Activated effector memory CD4-positive, alpha-beta T cell treated with Interleukin-2 at 50 U/mL for 16 hours (primary cell): ENCODE measurements at regions not wholly inside any gene's neighbourhood (a gene's known extent, or its start where the extent isn't known, plus 50 kb on each side); places are given as distances from the start of the nearest gene placed in this dataset.
"Not testable (repeated sequence)": the region's sequence is repeated elsewhere in the genome, so short reads cannot be mapped to it uniquely, and the experiment has no call there.

Experiments used
- DNase-seq: peaks from one replicate; pipeline ENCODE4 v3.0.0-alpha.2; 2020

GRCh38 chr14:82636426-82636825, 1102.8 kb upstream of the SEL1L start:
- no peak for DNase-seq

DNA sequence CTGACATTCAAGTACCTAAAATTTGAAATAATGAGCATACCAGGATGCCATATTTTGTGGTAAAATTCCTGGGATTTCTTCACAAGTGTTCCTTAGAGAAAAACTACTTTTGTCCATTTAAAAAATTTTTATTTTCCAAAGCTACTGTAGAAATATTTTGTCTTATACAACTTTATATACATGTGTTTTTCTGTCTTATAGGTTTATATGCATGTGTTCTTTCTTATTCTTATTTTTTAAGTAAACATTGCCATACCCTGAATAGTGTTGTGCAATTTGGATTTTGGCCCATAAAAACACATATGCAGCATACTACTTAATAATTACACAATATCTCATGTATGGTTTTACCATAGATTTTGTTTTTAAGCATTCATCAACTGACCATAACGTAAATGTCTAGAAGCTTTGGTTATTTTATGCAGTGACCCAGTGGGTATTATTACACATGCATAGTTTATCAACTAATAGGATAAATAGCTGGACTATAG, 1107.4 kb upstream of the SEL1L start:
- no peak for DNase-seq

- DNase-seq: no peak
Measured at GRCh38 chr14:82642425-82642824, 1108.8 kb upstream of the SEL1L start.

- no peak for DNase-seq
Measured at GRCh38 chr14:82647088-82647810, 1113.6 kb upstream of the SEL1L start.

GRCh38 chr14:82655770-82656169, 1122.1 kb upstream of the SEL1L start:
- DNase-seq: no peak

DNA sequence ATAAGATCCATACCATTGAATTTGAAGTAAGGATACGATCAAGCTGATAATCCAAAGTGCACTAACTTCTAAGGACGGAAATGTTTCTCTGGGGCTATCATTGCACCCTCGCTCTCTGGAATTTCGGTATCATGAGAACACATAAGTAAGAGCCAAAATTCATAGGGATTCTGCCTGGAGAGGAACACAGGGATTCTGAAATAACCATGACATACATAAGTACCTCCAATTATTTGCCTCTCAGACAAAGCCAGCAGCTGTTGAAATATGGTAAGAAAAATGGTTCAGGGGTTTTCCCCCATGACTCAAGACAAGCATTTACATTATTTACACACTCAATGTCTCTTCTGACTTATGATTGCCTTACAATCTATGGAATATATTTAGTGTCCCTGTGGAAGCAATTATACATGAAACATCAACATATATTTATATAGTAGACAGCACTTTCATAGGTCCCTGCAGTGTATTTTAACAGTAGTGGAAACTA, 1123.6 kb upstream of the SEL1L start:
- no peak for DNase-seq

DNA sequence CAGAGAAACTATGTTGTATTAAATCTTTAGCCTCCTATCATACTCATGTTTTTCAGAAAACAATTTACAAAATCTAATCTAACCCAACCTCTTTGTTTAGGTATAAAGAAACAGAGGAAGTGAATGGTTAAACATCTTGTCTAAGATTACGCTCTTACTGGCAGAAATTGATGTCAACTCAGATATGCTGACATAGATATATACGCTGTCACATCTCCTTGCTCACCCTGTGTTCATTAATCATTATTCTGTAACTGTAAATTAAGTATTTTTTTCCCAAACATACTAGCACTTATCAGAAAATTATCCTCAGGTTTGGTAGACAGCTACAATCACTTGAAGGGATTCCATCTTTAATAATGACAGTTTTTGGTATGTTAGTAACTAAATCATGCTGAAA, 1127.6 kb upstream of the SEL1L start:
- DNase-seq: no peak

- no peak for DNase-seq
Measured at GRCh38 chr14:82667006-82667405, 1133.4 kb upstream of the SEL1L start.

DNA sequence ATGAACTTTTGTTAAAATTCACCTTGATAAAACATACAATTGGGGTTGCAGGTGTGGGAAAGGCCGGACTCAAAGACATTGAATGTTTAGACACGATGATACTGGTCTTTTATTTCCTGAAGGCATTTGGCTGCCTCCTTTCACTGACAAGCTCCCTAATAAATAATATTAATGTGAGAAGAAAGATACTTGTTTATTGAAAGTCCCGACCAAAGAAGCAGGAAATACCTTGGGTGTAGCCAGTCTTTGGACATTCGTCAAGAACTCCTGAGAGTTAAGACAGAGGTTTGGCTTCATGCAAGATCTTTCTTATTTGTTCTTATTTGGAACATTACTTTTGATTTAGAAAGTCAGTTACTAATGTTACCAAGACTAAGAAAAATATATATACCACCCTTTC, 1133.8 kb upstream of the SEL1L start:
- DNase-seq: no peak

- DNase-seq: no peak
Measured at GRCh38 chr14:82676403-82676802, 1142.8 kb upstream of the SEL1L start.

DNA sequence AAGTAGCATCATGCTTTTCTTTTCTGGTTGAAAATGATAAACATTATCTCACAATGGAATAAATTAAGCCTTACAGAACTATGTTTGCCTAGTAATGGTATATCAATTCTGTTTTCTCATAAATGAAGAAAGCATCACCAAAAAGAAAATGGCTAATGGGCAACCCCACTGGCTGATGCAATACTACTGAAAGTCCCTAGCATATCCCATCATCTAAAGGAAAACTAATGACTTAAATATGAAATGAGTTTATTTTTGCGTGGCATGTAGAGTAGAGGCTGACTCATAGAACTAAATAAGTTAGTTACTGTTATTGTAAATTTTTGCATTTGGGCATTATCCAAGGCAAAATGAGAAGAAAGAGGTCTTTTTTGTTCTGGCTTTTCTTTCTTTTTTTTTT, 1156.3 kb upstream of the SEL1L start:
- no peak for DNase-seq

DNA sequence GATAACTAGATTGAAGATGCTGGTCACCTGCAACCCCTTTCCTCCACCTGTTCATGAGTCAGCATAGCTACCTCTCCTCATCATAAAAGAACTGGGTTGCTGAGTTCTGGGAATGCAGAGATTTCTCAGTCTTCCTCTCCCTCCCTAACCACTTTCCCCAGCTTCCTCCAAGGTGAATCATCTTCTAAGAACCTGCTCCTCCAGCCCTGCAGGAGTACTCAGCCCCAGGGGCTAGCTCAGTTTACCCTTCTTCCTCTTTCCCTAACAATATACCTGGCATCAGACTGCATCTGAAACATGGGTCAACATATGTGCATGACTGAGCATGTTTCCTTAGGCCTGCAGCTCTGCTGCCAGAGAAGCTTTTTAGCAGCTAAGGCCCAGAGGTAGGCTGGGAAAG, 1157.5 kb upstream of the SEL1L start:
- not testable (repeated sequence) for DNase-seq

- DNase-seq: no peak
Measured at GRCh38 chr14:82694820-82695219, 1161.2 kb upstream of the SEL1L start.

GRCh38 chr14:82704218-82704617, 1170.6 kb upstream of the SEL1L start:
- no peak for DNase-seq

- DNase-seq: no peak
Measured at GRCh38 chr14:82710267-82710841, 1176.7 kb upstream of the SEL1L start.

DNA sequence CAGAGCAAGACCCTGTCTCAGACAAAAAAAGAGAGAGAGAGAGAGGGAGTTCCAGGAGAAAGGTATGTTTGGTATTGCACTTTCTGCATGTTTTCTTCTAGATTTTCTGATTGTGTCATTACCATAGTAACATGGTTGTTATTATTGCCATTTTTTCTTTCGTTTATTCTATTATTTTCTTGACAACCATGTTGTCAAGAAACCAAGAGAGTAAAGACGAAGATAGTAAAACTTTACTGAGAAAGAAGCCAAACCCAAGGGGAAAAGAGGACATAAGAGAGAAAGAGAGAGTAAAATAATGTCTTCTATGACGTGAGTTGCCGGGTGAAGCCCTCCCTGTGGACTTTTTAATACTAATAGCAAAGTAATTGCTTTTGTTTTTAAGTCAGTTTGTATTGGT, 1186.0 kb upstream of the SEL1L start:
- DNase-seq: no peak

DNA sequence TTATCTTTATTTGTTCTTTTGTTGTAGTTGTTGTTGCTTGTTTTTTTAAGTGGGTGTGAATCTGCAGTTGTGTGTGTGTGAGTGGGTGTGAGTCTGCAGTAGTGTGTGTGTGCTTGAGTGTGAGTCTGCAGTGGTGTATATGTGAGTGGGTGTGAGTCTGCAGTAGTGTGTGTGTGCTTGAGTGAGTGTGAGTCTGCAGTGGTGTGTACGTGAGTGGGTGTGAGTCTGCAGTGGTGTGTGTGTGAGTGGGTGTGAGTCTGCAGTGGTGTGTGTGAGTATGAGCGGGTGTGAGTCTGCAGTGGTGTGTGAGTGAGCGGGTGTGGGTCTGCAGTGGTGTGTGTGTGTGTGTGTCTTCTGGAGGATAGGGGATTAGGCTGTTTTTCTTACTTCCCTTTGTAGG, 1186.8 kb upstream of the SEL1L start:
- DNase-seq: no peak

DNA sequence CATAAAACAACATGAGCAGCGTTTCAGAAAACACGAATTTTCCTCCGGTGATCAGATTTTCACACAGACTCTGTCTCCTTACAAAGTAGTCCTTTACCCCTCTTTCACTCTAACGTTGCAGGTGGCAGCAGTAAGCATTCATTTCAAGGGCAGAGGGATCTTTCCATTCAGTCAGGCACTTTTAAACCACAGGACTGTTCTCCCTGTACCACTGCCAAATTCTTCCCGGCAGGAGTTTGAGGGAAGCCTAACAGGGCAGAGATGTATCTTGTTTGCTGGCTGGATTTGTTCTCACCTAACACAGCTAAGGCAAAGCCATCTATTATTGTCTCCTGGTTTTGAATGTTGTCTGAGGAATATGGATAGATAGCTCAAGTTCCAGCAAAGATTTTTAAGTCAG, 1187.3 kb upstream of the SEL1L start:
- DNase-seq: no peak

- DNase-seq: no peak
Measured at GRCh38 chr14:82724316-82724715, 1190.7 kb upstream of the SEL1L start.

DNA sequence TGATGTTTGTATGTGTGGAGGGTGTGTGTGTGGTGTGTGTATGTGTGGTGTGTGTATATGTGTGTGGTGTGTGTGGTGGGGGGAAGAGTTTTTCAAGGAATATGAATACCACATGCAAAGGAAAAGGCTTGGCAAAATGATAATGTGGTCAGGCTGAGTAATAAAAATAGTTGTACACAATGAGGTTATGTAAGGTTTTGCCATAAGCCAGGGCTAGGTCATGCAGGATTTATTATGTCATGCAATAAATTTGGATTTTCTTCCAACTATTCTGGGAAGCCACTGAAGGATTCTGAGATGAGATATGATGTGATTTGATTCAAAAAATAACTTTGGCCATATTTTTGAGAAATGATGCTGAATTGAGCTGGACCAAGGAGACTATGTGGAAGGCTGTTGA, 1191.6 kb upstream of the SEL1L start:
- DNase-seq: no peak

DNA sequence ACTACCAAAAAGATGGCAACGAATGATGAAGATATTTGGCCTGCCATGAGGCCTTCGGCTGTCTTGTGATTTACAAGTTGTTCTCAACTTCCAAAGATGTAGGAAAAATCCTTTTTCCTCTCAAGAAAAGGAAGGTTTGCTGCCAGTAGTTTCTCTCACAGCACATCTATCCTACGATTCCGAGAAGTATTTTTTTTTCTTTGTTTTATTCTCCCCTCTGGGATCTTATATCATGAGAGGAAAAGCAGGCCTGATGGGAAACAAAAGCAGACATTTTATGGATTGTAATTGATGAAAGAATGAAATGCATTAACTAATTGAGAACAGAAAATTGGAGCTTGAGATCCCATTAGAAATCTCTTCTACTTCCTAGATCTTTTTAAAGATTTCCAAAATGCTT, 1197.9 kb upstream of the SEL1L start:
- DNase-seq: no peak

- DNase-seq: no peak
Measured at GRCh38 chr14:82740547-82740946, 1206.9 kb upstream of the SEL1L start.

DNA sequence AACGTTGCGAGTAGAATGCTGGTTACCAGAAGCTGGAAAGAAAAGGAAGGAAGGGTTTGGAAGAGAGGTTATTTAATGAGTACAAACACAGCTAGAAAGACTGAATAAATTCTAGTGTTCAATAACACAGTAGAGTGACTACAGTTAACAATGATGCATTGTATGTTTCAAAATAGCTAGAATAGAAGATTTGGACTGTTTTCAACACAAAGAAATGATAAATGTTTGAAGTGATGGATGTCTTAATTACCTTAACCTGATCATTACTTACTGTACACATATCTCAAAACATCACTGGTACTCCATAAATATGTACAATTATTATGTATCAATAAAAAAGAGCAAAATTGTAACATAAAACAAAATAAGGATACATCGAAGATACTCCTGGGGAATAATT, 1221.8 kb upstream of the SEL1L start:
- no peak for DNase-seq

DNA sequence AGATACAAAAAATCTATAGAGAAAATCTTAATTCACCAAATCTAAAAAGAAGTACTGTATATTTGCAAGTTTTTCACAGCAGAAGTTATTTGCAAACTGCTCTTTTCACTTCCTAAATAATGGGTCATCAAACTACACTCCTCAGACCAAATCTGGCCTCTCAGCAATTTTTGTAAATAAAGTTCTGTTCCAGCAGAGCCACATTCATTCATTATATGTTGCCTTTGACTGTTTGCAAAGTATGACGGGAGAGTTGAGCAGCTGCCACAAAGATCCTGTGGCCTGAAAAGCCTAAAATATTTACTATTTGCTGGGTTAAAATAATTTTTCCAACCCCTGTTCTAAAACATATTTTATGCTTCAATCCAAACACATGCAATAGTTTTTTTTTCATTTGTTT, 1222.3 kb upstream of the SEL1L start:
- no peak for DNase-seq

GRCh38 chr14:82757776-82758175, 1224.1 kb upstream of the SEL1L start:
- no peak for DNase-seq
